Hepatocyte (in vitro differentiated cells): ENCODE measurements at regions not wholly inside any gene's neighbourhood (a gene's known extent, or its start where the extent isn't known, plus 50 kb on each side); places are given as distances from the start of the nearest gene placed in this dataset.

Experiments
- DNase-seq: peaks from one replicate; pipeline ENCODE4 v3.0.0-alpha.2; 2016; ENCODE audit warnings: low spot score
- H2AFZ ChIP-seq: fragments of 200-600 bp; sonication (generic); 2 replicates; pipeline ENCODE4 v1.6.0; 2016; ENCODE audit warnings: antibody characterized with exemption, mild to moderate bottlenecking
- H3K27ac ChIP-seq: fragments of 200-600 bp; sonication (generic); 2 replicates; pipeline ENCODE4 v1.5.1; 2016; ENCODE audit warnings: mild to moderate bottlenecking
- H3K27me3 ChIP-seq: fragments of 200-600 bp; sonication (generic); 2 replicates; pipeline ENCODE4 v1.6.1; 2016
- H3K36me3 ChIP-seq: fragments of 200-600 bp; sonication (generic); replicated peaks from 2 replicates; pipeline ENCODE4 v1.5.1; 2016; ENCODE audit warnings: low read depth; ENCODE audit not compliant: insufficient read depth
- H3K4me1 ChIP-seq: fragments of 200-600 bp; sonication (generic); 2 replicates; pipeline ENCODE4 v1.5.1; 2016; ENCODE audit warnings: mild to moderate bottlenecking, moderate library complexity; ENCODE audit not compliant: insufficient read depth
- H3K4me2 ChIP-seq: fragments of 200-600 bp; sonication (generic); 2 replicates; pipeline ENCODE4 v1.6.0; 2016
- H3K4me3 ChIP-seq: fragments of 200-600 bp; sonication (generic); 2 replicates; pipeline ENCODE4 v1.5.1; 2016; ENCODE audit warnings: mild to moderate bottlenecking
- H3K79me2 ChIP-seq: fragments of 200-600 bp; sonication (generic); 2 replicates; pipeline ENCODE4 v1.6.0; 2017; ENCODE audit warnings: mild to moderate bottlenecking
- H3K9me2 ChIP-seq: fragments of 200-600 bp; sonication (generic); replicated peaks from 2 replicates; pipeline ENCODE4 v1.6.0; 2017; ENCODE audit warnings: mild to moderate bottlenecking; ENCODE audit not compliant: insufficient read depth
- H3K9me3 ChIP-seq: fragments of 200-600 bp; sonication (generic); 2 replicates; pipeline ENCODE4 v1.5.1; 2016; ENCODE audit warnings: low read depth, mild to moderate bottlenecking
- H4K20me1 ChIP-seq: fragments of 200-600 bp; sonication (generic); 2 replicates; pipeline ENCODE4 v1.6.0; 2016; ENCODE audit warnings: mild to moderate bottlenecking; ENCODE audit not compliant: insufficient read depth, poor library complexity, severe bottlenecking
- EZH2 ChIP-seq: fragments of 200-600 bp; sonication (generic); IDR thresholded peaks from 2 replicates; pipeline ENCODE4 v1.6.1; 2016; ENCODE audit warnings: antibody characterized with exemption, mild to moderate bottlenecking, borderline replicate concordance
- EZH2phosphoT487 ChIP-seq: fragments of 200-600 bp; sonication (generic); IDR thresholded peaks from one replicate; pipeline ENCODE4 v1.6.1; 2018; ENCODE audit warnings: antibody characterized with exemption, mild to moderate bottlenecking, low read depth, moderate library complexity; ENCODE audit not compliant: unreplicated experiment, severe bottlenecking
- WGBS: methylation state at CpG from one replicate; pipeline ENCODE4 v1.1.6; 2016; ENCODE audit warnings: low lambda C conversion rate; ENCODE audit errors: missing lambda C conversion rate; 5-methylcytosine and 5-hydroxymethylcytosine counted together
- TF ChIP-seq, protein P1 (sequence below): fragments of 200-600 bp; sonication (generic); IDR thresholded peaks from 2 replicates; pipeline ENCODE4 v1.5.1; 2016; ENCODE audit warnings: antibody characterized with exemption, mild to moderate bottlenecking; ENCODE audit not compliant: poor library complexity

DNA sequence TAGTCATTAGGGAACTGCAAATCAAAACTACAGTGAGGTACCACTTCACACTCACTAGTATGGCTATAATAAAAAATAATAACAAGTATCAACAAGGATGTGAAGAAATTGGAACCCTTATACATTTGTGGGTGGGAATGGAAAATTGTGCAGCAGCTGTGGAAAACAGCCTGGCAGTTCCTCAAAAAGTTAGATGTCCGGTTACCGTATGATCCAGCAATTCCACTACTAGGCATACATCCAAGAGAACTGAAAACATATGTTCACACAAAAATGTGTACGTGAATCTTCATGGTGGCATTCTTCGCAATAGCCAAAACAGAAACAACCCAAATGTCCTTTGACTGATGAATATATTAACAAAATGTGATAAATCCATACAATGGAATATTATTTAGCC, 187.9 kb upstream of the LYSMD4 start:
- H3K36me3 ChIP-seq, result no peaks in the 10 kb centered on the region
- TF ChIP-seq, protein P1, sequence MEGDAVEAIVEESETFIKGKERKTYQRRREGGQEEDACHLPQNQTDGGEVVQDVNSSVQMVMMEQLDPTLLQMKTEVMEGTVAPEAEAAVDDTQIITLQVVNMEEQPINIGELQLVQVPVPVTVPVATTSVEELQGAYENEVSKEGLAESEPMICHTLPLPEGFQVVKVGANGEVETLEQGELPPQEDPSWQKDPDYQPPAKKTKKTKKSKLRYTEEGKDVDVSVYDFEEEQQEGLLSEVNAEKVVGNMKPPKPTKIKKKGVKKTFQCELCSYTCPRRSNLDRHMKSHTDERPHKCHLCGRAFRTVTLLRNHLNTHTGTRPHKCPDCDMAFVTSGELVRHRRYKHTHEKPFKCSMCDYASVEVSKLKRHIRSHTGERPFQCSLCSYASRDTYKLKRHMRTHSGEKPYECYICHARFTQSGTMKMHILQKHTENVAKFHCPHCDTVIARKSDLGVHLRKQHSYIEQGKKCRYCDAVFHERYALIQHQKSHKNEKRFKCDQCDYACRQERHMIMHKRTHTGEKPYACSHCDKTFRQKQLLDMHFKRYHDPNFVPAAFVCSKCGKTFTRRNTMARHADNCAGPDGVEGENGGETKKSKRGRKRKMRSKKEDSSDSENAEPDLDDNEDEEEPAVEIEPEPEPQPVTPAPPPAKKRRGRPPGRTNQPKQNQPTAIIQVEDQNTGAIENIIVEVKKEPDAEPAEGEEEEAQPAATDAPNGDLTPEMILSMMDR, result no peak
- TF ChIP-seq EZH2 (no peak), EZH2phosphoT487 (no peak)
- no peak overlapping the region for H3K4me3 ChIP-seq
- H3K4me1 ChIP-seq, result no peaks in the 10 kb centered on the region
- no peaks in the 10 kb centered on the region for H3K9me3 ChIP-seq
- H3K9me2 ChIP-seq, result no peaks in the 10 kb centered on the region
- WGBS, result 80% methylated on average over 4 of the region's 4 CpGs
- H3K27me3 ChIP-seq, result peaks cover 41% of the 10 kb centered on the region
- H3K4me2 ChIP-seq, result no peak overlapping the region
- H2AFZ ChIP-seq, result no peak overlapping the region
- no peaks in the 10 kb centered on the region for H4K20me1 ChIP-seq
- no peak for DNase-seq
- H3K79me2 ChIP-seq, result no peaks in the 10 kb centered on the region
- no peak overlapping the region for H3K27ac ChIP-seq

DNA sequence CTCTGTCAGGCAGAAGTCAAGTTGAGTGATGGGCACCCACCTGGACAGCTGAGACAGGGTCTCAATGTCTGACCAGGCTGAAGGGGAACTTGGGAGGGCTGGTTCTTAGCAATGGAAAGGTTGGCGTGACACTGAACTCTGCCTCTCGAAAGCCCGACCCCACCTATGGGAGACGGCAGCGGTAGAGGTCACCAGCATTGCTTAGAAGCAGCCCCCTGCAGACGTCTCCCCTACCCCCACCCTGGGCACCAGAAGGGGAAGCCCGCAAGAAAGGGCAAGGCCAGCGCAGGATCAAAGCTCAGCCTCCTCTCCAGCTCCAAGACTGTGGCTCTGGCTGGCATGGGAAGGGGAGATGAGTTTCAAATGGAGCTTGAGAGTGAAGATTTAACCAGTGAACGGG, 184.8 kb upstream of the LYSMD4 start:
- H2AFZ ChIP-seq, result no peak overlapping the region
- H4K20me1 ChIP-seq, result no peaks in the 10 kb centered on the region
- H3K36me3 ChIP-seq, result no peaks in the 10 kb centered on the region
- H3K27me3 ChIP-seq, result peaks cover 26% of the 10 kb centered on the region
- H3K9me3 ChIP-seq, result no peaks in the 10 kb centered on the region
- no peak for TF ChIP-seq EZH2
- TF ChIP-seq EZH2phosphoT487, result no peak
- TF ChIP-seq, protein P1, result no peak
- WGBS, result 92% methylated on average over 9 of the region's 9 CpGs
- DNase-seq, result no peak
- no peaks in the 10 kb centered on the region for H3K4me1 ChIP-seq
- H3K4me3 ChIP-seq, result no peak overlapping the region
- no peaks in the 10 kb centered on the region for H3K79me2 ChIP-seq
- H3K4me2 ChIP-seq, result no peak overlapping the region
- H3K9me2 ChIP-seq, result no peaks in the 10 kb centered on the region
- no peak overlapping the region for H3K27ac ChIP-seq

DNA sequence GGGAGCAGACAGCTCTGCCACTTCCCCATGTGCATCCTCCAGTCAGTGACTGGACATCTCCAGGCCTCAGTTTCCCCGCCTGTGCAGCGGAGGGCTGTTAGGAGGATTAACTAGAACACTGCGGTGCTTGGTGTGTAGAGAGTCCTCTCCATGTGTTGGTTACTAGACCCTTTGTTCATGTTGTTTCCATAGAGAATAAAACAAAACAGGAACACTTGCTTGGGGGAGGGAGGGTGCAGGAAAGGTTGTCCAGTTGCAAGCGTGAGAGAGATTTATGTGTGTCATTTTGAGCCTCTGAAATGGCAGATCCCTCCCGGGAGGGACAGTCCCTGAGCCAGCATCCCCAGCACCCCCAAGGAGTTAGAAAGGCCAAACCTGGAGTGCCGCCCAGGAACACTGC, 184.0 kb upstream of the LYSMD4 start:
- H3K27me3 ChIP-seq, result peaks cover 19% of the 10 kb centered on the region
- H3K9me2 ChIP-seq, result no peaks in the 10 kb centered on the region
- no peak overlapping the region for H3K4me3 ChIP-seq
- no peak overlapping the region for H3K4me2 ChIP-seq
- no peaks in the 10 kb centered on the region for H3K79me2 ChIP-seq
- no peak overlapping the region for H3K27ac ChIP-seq
- TF ChIP-seq, protein P1, result no peak
- TF ChIP-seq EZH2phosphoT487 (no peak), EZH2 (no peak)
- WGBS, result 85% methylated on average over 6 of the region's 6 CpGs
- no peaks in the 10 kb centered on the region for H3K9me3 ChIP-seq
- H3K4me1 ChIP-seq, result no peaks in the 10 kb centered on the region
- no peaks in the 10 kb centered on the region for H3K36me3 ChIP-seq
- H4K20me1 ChIP-seq, result no peaks in the 10 kb centered on the region
- H2AFZ ChIP-seq, result no peak overlapping the region
- DNase-seq, result no peak
